CD14-positive monocyte (primary cell): ENCODE measurements at regions not wholly inside any gene's neighbourhood (a gene's known extent, or its start where the extent isn't known, plus 50 kb on each side); places are given as distances from the start of the nearest gene placed in this dataset.

ENCODE experiments used
- DNase-seq, 3 donors: peaks; one replicate each; pipeline ENCODE4 v3.0.0-alpha.2; 2011 to 2022
- H2AFZ ChIP-seq: 2 replicates; pipeline ENCODE4 v1.6.0; 2012; ENCODE audit warnings: mild to moderate bottlenecking, low read depth, low read length, inconsistent platforms; ENCODE audit not compliant: insufficient read depth, poor library complexity, severe bottlenecking
- H3K27ac ChIP-seq, 2 donors: 1 replicate in 1 of 2; 2 replicates in 1 of 2; pipeline ENCODE4 v1.5.1; 2012 to 2013; ENCODE audit warnings: low read length in 2 of 2, control low read depth in 1 of 2, inconsistent platforms in 1 of 2, low read depth in 1 of 2, mild to moderate bottlenecking in 1 of 2
- H3K27me3 ChIP-seq, 2 donors: one replicate each; pipeline versions ENCODE4 v1.6.0 to v1.6.1; 2011 to 2013; ENCODE audit warnings: low read length in 2 of 2; ENCODE audit not compliant: control insufficient read depth in 2 of 2, insufficient read depth in 2 of 2
- H3K36me3 ChIP-seq, 2 donors: replicated peaks in 1 of 2; 1 replicate in 1 of 2; 2 replicates in 1 of 2; pipeline versions ENCODE4 v1.5.1 to v1.6.1; 2012 to 2013; ENCODE audit warnings: low read length in 2 of 2, control low read depth in 1 of 2, inconsistent platforms in 1 of 2, mild to moderate bottlenecking in 1 of 2; ENCODE audit not compliant: insufficient read depth in 2 of 2, control insufficient read depth in 1 of 2
- H3K4me1 ChIP-seq, 2 donors: 1 replicate in 1 of 2; 2 replicates in 1 of 2; pipeline versions ENCODE4 v1.5.1 to v1.6.1; 2012 to 2013; ENCODE audit warnings: low read length in 2 of 2, control low read depth in 1 of 2, inconsistent platforms in 1 of 2, mild to moderate bottlenecking in 1 of 2, moderate library complexity in 1 of 2; ENCODE audit not compliant: insufficient read depth in 2 of 2, control insufficient read depth in 1 of 2
- H3K4me2 ChIP-seq: replicated peaks from 2 replicates; pipeline ENCODE3; 2012; ENCODE audit warnings: low read length, moderate library complexity, mild to moderate bottlenecking; ENCODE audit not compliant: poor library complexity, severe bottlenecking; ENCODE audit errors: extremely low read depth
- H3K4me3 ChIP-seq, 3 experiments: fragments of 200-600 bp in 1 of 3; sonication (generic) in 1 of 3; replicated peaks in 1 of 3; 1 replicate in 2 of 3; 2 replicates in 1 of 3; pipeline ENCODE4 v1.5.1; 2011 to 2013; ENCODE audit warnings: low read length in 3 of 3, mild to moderate bottlenecking in 3 of 3, control low read depth in 2 of 3, low read depth in 2 of 3, inconsistent platforms in 1 of 3, moderate library complexity in 1 of 3
- H3K79me2 ChIP-seq: 2 replicates; pipeline ENCODE4 v1.6.0; 2012; ENCODE audit warnings: mild to moderate bottlenecking, control low read depth, inconsistent platforms, low read length, moderate library complexity; ENCODE audit not compliant: insufficient read depth
- H3K9ac ChIP-seq: 2 replicates; pipeline ENCODE4 v1.6.0; 2017; ENCODE audit warnings: low read length, mild to moderate bottlenecking; ENCODE audit not compliant: insufficient read depth, poor library complexity, severe bottlenecking
- H3K9me3 ChIP-seq, 2 donors: replicated peaks in 1 of 2; 1 replicate in 1 of 2; 2 replicates in 1 of 2; pipeline versions ENCODE4 v1.5.1 to v1.6.1; 2012 to 2013; ENCODE audit warnings: low read length in 2 of 2, control low read depth in 1 of 2; ENCODE audit not compliant: control insufficient read depth in 1 of 2, insufficient read depth in 1 of 2
- H4K20me1 ChIP-seq: 2 replicates; pipeline ENCODE4 v1.6.0; 2012; ENCODE audit warnings: mild to moderate bottlenecking, low read length, control low read depth, moderate library complexity; ENCODE audit not compliant: insufficient read depth
- H3K27ac Mint-ChIP-seq, 7 donors: one replicate each; pipeline ENCODE4 v1.8.0; 2020; ENCODE audit warnings: mild to moderate bottlenecking in 7 of 7, mixed read lengths in 7 of 7, moderate library complexity in 6 of 7, inconsistent platforms in 2 of 7
- H3K27me3 Mint-ChIP-seq, 3 donors: one replicate each; pipeline ENCODE4 v1.8.0; 2021 to 2022; ENCODE audit warnings: low read depth in 3 of 3, mild to moderate bottlenecking in 3 of 3, mixed read lengths in 3 of 3, moderate library complexity in 3 of 3, inconsistent platforms in 1 of 3
- H3K36me3 Mint-ChIP-seq, 2 donors: one replicate each; pipeline ENCODE4 v1.8.0; 2020; ENCODE audit warnings: mixed read lengths in 2 of 2, inconsistent platforms in 1 of 2, mild to moderate bottlenecking in 1 of 2
- H3K4me1 Mint-ChIP-seq: one replicate; pipeline ENCODE4 v1.8.0; 2020; ENCODE audit warnings: mild to moderate bottlenecking, mixed read lengths
- H3K4me3 Mint-ChIP-seq, 2 donors: one replicate each; pipeline ENCODE4 v1.8.0; 2020; ENCODE audit warnings: mild to moderate bottlenecking in 2 of 2, mixed read lengths in 2 of 2, moderate library complexity in 1 of 2
- H3K9me3 Mint-ChIP-seq, 7 donors: one replicate each; pipeline ENCODE4 v1.8.0; 2020 to 2022; ENCODE audit warnings: mixed read lengths in 7 of 7, mild to moderate bottlenecking in 6 of 7, moderate library complexity in 6 of 7, inconsistent platforms in 2 of 7
- WGBS: methylation state at CpG from one replicate; pipeline ENCODE4 v1.1.5; 2013; ENCODE audit warnings: missing lambda C conversion rate; ENCODE audit not compliant: insufficient coverage; 5-methylcytosine and 5-hydroxymethylcytosine counted together
- intact Hi-C, 2 donors: fragments of 100-400 bp; cut with micrococcal nuclease; formaldehyde crosslinking; loops; one replicate each; pipeline versions ENCODE4 v1.15.0 to v1.15.1; 2023
- TF ChIP-seq, protein P1 (sequence below): fragments of 200-600 bp; IDR thresholded peaks from one replicate; pipeline ENCODE4 v1.8.0; 2022; ENCODE audit warnings: antibody characterized with exemption, mild to moderate bottlenecking

DNA sequence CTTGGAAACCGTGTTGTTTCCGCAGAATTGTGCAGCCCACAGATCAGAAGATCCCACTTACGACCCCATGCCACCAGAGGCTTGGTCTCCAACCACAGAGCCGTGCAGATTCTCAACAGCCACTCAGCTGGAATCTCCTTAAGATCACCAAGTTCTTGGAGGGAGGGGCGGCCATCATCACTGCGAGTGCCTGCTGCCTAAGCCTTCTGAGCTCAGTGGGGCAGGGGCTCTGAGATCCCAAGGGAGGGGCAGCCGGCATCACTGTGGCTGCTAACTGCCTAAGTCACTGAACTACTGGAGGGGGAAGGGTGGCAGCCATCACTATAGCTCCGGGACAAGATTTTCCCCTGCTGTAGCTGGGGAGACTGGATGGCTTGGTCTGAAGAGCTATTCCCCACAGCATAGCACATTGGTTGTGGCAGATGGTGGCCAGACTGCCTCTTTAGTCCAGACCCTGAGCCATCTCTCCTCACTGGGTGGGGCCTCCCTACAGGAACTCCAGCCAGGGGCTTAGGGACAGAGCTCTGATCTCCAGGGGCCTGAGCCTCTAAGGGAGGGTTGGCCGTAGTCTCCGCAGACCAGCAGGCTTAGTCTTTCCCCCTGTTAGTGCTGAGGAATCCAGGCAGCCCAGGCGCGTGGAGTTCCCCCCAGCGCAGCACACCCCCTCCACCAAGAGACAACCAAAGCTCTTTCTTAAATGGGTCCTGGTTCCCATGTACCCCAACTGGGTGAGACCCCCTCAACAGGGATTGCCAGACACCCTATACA lies 1483.9 kb downstream of the ADGRL3 start:
- no peaks in the 10 kb centered on the region for H3K4me1 ChIP-seq
- Mint-ChIP-seq H3K36me3 (no peaks in the 10 kb centered on the region), H3K4me3 (no peak overlapping the region), H3K27ac (no peak overlapping the region), H3K27me3 (no peaks in the 10 kb centered on the region), H3K9me3 (peaks cover 0 to 10% (median 2%) of the 10 kb centered on the region in 7 donors), H3K4me1 (no peaks in the 10 kb centered on the region)
- no peak overlapping the region for H3K9ac ChIP-seq
- no peak overlapping the region for H3K27ac ChIP-seq
- no peaks in the 10 kb centered on the region for H3K36me3 ChIP-seq
- WGBS = 92% methylated on average over 7 of the region's 13 CpGs
- peaks cover 0 to 13% of the 10 kb centered on the region in 2 donors for H3K9me3 ChIP-seq
- no peak overlapping the region for H3K4me2 ChIP-seq
- no peaks in the 10 kb centered on the region for H3K27me3 ChIP-seq
- no peak overlapping the region for H2AFZ ChIP-seq
- no peaks in the 10 kb centered on the region for H3K79me2 ChIP-seq
- intact Hi-C loops = no loop called here
- no peaks in the 10 kb centered on the region for H4K20me1 ChIP-seq
- TF ChIP-seq, protein P1, sequence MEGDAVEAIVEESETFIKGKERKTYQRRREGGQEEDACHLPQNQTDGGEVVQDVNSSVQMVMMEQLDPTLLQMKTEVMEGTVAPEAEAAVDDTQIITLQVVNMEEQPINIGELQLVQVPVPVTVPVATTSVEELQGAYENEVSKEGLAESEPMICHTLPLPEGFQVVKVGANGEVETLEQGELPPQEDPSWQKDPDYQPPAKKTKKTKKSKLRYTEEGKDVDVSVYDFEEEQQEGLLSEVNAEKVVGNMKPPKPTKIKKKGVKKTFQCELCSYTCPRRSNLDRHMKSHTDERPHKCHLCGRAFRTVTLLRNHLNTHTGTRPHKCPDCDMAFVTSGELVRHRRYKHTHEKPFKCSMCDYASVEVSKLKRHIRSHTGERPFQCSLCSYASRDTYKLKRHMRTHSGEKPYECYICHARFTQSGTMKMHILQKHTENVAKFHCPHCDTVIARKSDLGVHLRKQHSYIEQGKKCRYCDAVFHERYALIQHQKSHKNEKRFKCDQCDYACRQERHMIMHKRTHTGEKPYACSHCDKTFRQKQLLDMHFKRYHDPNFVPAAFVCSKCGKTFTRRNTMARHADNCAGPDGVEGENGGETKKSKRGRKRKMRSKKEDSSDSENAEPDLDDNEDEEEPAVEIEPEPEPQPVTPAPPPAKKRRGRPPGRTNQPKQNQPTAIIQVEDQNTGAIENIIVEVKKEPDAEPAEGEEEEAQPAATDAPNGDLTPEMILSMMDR = no peak
- no peak for DNase-seq
- no peak overlapping the region for H3K4me3 ChIP-seq

DNA sequence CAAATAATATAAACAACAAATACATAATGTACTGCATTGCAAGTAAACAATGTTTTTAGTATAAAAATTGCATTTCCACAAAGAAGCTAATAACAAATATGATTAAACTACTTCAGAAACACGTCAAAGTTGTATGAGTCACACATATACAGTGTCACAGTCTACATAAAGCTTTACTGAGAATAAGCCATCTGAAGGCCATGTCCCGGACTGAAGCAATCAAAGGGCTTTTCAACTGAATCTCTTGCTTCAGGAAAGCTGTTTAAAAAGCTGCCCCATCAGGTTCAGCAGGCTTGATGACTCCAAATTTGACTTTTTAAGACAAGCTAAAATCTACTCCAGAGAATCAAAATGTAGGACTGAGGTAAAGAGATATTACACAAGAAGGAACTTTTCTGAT lies 1476.8 kb downstream of the ADGRL3 start:
- Histone ChIP-seq H3K36me3 (no peaks in the 10 kb centered on the region), H3K27me3 (no peaks in the 10 kb centered on the region), H3K79me2 (no peaks in the 10 kb centered on the region), H2AFZ (no peak overlapping the region), H3K9ac (no peak overlapping the region), H3K4me2 (no peak overlapping the region), H3K9me3 (no peaks in the 10 kb centered on the region), H3K4me1 (no peaks in the 10 kb centered on the region), H3K27ac (no peak overlapping the region), H3K4me3 (no peak overlapping the region), H4K20me1 (no peaks in the 10 kb centered on the region)
- Mint-ChIP-seq H3K9me3 (peaks cover 0 to 2% (median 0%) of the 10 kb centered on the region in 7 donors), H3K36me3 (no peaks in the 10 kb centered on the region), H3K27me3 (peaks cover 0 to 2% (median 0%) of the 10 kb centered on the region in 3 donors), H3K4me3 (no peak overlapping the region), H3K27ac (no peak overlapping the region), H3K4me1 (no peaks in the 10 kb centered on the region)
- intact Hi-C loops = no loop called here
- no peak for DNase-seq
- WGBS = 100% methylated on average over 2 of the region's 2 CpGs
- TF ChIP-seq, protein P1 = no peak
